ENCODE measurements at regions not wholly inside any gene's neighbourhood (a gene's known extent, or its start where the extent isn't known, plus 50 kb on each side); places are given as distances from the start of the nearest gene placed in this dataset.

DNA sequence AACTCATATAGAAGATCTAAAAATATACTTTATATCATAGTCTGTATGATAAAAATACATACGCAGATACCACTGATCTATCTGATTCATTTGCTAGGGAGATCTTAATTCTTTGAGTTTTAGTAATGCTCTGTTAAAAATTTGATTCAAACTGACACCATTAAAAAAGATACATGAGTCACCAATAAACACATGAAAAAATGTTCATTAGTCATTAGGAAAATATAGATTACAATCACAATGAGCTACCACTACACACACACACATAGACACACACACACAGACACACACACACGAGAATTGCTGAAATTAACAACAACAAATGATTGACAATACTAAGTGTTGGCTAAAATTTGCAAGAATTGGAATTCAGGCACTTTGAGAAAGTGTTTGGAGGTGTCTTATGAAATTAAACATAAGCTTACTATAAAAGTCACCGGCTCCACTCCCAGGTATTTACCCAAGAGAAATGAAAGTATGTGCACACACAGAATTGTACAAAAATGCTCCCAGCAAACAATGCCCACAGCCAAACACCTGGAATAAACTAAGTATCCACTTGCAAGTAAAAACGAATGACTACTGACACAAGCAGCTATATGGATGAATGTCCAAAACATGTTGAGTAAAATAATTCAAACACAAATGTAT is 117.7 kb upstream of the GGTLC1 start:
- DNase-seq (ENCODE audit: low read depth): no peak

DNA sequence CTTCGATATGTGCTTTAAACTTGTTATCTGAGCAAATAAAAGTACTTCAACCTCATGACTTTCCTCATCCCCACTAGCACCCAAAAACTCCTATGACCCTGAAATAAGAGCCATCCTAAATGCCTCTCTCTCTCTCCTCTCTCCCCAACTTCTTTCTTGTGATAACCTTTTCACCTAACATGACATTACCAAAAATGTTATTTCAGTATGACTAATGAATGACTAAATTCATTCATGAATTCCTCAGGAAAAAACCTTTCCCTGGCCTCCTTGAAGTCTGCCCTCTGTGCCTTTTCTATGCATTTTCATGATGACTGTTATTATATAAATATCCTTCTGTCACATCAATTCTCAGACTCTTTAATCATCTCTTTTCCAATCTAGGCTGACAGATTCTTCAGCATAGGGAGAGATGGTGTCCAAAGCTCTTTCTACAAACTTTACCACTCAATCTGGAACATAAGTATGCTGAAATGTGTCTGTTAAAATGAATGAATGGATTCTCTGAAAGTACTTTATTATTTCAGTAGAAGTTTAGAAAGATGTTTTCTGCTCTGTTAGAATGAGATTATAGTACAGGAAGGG is 114.3 kb upstream of the GGTLC1 start:
- DNase-seq (ENCODE audit: low read depth): no peak

DNA sequence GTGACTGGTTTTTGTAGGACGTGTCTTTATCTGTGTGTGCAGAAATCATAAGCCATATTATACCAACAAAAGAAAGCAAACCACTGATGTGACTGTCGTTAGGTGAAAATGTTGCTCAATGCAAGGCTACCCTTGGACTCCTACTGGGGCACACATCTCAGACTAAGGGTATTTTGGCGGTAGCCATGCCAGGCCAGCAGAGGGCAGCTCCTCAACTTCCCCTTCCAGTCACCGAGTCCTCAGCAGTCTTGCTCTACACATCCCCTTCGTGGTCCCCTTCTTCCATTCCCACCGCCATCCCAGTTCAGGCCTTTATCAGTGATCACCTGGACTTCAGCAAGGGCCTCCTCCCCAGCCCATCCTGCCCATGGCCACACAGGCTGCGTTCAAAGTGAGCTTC is 113.7 kb upstream of the GGTLC1 start:
- DNase-seq (ENCODE audit: low read depth): peak; percentile 8

DNA sequence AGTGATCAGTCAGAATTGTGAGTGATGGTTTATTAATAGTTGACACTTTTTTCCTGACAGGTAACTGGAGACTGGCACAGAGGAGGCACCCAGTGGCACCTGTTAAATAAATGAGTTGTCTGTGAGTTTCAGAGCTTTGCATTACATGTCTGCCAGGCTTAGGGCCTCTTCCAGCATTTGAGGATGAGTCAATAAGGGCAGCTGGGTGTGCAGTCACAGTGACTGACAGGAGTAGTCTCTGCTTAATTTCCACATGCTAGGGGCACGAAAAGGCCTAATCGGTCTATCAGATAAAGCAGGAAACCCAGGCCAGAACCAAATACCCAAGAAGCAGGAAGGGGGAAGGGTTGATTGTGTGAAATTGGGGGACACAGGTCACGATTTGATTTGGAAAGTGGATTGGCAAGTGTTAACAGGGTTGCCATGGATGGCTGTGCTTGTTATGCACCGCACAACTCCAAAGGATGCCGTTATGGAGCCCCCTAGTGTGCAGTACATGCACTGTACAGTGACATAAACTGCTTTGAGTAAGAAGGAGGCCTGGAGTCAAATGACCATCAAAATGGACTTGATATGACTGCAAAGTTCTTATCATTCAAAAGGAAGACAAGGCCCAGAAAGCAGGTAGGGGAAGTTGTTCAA is 111.9 kb upstream of the GGTLC1 start:
- DNase-seq (ENCODE audit: low read depth): peak; percentile 27

DNA sequence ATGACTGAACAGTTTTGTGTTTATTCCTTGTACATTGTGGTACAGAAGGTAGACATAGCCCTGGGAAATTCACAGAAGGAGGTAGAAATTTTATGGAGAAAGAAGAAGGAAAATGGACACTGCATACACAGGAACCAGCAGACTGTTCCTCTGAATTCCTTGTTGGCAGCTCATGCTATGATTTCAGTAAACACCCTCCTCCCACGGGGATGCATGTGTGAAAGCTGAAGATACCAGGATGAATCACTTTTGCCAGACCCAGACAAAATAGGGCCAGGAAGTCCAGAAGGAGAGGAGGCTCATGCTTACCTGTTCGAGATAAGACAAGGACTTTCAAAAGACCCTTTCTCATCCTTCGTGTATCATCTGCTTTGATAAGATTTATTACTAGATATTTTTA is 110.3 kb upstream of the GGTLC1 start:
- DNase-seq (ENCODE audit: low read depth): no peak

DNA sequence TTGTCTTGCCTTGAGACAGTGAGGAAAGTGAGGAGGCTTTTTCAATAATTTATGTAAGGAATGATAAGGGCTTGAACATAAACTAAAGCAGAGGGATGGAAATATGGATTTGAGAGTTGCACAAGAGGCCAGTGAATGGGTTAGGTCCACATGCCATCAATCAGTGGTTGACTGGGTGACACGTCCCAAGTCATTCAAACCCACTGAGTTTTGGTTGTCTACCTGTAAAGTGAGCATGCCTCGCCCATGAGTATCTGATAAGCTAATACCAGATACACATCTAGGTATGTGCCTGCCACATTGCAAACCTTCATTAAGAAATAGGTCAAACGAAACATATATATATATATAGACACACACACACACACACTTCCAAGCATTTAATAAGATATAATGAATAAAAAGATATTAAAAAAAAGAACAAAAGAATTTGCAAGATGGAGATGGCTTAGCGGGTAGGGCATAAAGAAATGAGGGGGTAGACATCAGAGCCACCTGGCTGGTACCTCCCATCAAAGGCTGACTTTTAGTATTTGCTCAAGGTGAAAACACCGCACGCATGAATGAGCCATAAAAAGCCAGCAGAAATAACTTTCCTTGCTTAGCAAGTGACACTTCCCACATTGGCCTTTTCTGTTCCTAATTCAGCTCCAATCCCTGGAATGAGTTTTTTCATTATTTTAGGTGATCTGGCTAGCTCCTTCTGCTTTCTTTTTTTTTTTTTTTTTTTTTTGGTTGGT is 109.1 kb upstream of the GGTLC1 start:
- DNase-seq (ENCODE audit: low read depth): no peak

DNA sequence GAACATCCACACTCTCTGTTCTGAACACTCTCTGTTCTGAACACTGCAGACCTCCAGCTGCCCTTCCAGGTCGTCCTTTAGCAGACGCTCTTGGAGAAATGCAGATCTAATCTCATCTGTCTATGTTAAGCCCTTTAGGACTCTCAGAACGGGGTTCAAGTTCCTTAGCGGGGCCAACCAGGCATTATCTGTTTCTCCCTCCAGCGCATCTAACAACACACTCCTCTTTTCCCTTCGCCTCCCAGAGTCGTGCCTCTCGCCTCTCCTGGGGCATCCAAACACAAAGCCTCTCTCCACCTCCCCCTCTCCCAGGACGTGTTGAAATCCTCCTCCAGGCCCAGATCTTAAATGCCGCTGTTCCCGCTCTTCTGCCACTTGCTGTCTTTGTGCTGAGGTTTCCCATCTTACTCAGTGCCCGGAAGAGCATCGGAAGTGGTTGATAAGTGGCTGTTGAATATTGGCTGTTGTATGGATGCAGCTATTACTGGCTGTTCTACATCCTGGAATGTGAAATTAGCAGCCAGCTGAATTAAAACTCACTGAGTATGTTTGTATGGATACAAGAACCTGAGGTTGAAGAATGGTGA is 108.4 kb upstream of the GGTLC1 start:
- no peak for DNase-seq (ENCODE audit: low read depth)

DNA sequence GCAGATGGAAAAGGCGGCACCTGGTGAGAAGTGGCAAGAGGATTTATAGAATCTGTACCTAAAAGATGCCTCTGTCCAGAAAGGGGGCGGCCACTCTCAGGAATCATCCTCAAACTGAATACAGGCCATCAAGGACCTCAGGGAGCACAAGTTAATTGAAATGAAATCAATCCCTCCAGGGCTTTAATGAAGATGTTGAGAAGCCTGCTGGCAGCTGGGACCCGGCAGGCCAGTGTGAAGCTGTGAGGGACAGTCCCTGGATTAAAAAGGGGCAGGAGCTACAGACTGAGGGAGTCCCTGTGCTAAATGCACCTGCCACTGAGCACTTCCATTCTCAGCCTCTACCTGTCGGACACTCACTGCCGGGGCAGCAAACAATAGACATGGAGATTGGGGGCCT is 107.7 kb upstream of the GGTLC1 start:
- no peak for DNase-seq (ENCODE audit: low read depth)

DNA sequence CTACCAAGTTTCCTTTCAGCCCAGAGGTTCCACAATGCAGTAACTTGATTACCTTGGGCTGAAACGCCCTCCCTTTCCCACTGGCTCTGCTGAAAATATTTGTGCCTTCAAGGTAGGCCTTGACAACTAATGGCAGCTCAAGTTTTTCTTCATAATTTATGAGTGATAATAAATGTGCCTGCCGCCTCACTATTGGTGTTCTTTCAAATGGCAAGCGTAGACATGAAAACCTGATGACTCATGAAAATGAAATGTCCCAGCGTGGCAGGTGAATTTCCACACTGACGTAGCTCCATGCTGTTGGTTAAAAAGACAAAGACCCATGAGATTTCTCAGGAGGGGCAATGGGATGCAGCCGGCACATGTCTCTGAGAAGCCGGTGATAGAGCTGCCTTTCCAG is 107.2 kb upstream of the GGTLC1 start:
- no peak for DNase-seq (ENCODE audit: low read depth)

DNA sequence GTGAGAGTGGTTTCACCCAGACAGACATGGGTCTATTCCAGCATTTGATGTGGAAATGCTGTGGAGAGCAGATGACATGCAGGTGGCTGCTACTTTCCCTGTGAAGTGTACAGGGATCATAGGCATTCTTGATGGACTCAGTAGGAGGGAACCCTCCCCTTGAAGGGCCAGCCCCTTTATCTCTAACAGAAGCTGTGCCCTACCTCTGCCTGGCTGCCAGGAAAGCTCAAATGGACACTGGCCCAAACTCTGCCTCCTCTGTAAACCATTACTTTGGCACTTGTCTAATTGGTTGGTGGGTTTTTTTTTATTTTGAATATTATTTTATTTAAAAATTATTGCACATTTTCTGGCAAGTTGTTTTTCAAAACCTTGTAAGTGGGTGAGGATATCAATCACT is 106.7 kb upstream of the GGTLC1 start:
- no peak for DNase-seq (ENCODE audit: low read depth)

DNA sequence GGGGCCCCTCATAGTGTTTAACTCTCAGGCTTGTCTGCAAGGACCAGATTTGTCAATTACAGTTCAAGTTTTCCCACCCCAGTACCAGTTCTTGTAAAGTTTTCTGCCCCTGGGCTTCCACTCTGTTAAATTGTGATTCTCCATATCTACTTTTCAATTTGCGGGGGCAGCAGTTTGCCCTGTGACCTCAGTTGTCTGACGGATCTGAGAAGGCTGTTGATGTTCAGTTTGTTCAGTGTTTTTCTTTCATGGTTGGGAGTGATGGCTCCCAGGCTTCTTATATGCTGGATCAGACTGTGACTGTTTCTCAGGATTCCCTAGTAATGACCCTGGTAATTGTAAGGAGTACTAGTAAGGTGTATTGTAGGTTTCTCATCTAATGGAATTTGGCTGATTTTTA is 101.0 kb upstream of the GGTLC1 start:
- DNase-seq (ENCODE audit: low read depth): no peak

DNA sequence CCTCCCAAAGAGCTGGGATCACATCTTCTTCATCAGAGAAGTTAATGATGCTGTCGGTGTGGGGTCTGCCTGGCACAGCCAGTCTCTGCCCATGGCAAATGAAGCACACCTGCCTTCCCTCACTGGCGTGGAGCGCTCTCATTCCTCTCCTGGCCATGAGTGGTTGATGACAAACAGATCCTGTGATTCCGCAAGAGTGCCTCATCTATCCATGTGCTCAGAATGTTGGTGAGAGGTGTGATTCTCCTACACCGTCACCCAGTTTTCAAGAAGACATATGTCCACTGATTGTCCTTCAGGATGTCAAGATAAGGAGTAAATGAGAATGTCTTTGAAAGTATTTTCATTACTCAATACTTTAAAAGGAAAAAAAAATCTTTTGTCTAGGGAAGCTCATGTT is 97.5 kb upstream of the GGTLC1 start:
- no peak for DNase-seq (ENCODE audit: low read depth)

DNA sequence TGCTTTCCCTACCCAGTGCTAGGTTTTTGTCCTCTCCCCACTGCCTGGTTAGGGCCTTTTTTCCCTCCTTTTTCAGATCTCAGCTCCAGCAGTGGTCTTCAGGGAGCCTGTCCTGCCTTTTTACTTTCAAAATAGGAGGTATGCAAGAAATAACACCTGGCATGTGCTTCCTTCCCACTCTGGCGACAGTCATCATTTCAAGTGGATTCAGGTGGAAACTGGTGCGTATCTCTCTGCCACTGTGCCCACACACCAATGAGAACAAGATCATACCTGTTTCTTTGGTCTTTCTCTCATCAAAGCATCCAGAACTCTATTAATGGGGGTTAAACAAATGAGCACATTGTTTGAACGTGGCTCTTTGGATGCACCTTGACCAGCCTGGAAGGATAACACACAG is 95.7 kb upstream of the GGTLC1 start:
- no peak for DNase-seq (ENCODE audit: low read depth)

DNA sequence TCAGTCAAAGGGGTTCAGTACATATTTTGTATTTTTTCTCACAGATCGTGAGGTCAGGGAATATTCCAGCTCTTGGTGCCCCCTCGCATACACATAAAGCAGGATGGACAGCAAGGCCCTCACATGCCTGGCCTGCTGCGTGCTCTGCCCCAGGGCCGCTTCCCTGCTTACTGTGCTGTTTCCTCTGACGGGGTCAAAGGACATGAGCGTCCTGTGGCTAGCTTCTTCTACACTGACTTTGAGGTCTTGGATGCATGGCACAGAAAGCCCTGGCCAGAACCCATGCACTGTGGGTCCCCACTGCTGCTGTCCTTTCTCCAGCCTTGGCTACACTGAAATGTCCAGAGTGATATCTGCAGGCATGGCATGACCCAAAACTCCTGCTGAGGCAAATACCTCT is 92.5 kb upstream of the GGTLC1 start:
- no peak for DNase-seq (ENCODE audit: low read depth)

DNA sequence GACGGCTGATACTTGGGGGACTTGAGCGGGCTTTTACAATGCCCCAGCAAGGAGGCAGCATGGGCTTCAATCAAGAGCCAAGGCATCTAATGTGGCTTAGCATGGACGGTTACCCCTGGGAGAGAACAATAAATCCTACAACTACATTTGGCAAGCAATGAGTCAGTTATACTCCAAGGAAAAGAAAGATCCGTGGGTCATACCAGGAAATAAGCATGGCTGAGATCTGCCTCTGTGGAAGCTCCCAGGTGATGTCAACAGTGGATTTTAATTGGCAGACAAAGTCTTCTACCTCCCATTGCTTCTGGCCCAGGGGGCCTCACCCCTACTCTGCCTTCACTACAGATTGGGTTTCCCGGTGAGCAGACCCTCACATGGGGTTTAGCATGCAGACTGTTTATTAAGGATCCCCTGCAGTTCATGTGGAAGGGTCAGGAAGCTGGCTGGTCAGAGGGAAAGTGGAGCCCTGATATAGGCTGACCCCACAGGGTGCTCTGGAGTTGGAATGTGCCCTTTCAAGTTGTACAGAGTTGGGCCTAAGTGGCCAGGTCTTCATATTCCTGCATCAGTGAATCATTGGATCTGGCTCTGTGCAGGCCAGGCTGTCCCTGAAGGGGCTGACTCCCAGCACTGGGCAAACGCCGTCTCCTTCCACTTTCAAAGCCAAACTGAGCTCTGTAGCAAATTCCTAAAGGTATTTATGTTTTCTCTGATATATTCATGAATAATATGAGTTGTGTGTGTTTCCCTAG is 91.3 kb upstream of the GGTLC1 start:
- no peak for DNase-seq (ENCODE audit: low read depth)

DNA sequence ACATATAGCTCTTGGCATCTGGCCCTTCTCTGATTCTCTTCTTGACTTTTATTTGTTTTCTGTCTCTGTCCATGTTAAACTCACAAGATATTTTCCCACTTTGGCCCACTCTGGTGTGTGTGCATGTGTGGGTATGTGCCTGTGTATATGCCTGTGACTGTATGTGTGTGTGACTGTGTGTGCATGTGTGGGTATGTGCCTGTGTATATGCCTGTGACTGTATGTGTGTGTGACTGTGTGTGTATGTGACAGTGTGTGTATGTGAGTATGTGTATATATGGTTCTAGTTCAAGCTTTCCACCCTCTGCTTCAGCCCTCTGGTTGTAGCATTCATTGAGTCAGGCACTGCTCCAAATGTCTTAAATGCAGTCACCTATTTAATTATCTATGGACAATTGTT is 88.6 kb upstream of the GGTLC1 start:
- no peak for DNase-seq (ENCODE audit: low read depth)

DNA sequence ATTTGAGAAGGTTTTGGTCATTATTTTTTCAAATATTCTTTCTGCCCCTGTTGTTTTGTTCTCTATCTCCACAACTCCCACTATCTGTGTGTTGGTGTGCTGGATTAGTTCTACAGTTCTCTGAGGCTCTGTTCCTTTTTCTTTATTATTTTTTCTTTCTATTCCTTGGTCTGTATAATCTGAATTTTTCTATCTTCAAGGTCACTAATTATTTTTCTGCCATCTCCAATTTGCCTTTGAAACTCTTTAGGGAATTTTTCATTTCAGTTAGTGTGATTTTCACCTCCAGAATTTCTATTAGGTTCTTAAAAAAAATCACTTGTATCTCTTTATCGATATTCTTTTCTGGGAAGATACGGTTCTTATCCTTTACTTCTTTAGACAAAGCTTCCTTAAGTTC is 82.1 kb upstream of the GGTLC1 start:
- no peak for DNase-seq (ENCODE audit: low read depth)

DNA sequence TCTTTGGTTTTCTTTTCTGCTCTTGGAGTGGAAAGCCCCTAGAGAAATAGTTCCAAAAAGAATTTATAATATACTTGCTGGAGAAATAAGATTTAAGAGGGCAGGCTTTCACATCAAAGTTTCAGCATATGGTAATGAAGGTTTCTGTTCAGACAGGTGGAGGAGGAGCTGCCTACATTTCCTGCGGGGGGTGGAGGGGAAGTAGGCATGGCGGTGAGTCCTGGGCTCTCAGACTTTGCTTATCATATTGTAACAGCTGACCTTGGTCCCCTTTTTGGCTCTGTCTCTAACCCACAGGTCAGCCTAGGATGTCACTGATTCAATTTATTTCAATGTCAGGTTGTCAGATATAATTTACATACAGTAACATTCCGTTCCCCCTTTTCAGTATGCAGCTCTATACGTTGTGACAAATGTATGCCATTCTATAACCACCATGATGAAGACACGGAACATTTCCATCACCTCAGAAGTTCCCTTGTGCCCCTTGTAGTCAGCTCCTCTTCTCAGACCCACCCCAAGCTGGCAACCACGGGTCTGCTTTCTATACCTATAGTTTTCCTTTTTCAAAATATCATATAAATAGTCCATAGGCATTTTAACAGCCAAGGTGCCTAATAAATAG is 77.6 kb upstream of the GGTLC1 start:
- DNase-seq (ENCODE audit: low read depth): no peak

DNA sequence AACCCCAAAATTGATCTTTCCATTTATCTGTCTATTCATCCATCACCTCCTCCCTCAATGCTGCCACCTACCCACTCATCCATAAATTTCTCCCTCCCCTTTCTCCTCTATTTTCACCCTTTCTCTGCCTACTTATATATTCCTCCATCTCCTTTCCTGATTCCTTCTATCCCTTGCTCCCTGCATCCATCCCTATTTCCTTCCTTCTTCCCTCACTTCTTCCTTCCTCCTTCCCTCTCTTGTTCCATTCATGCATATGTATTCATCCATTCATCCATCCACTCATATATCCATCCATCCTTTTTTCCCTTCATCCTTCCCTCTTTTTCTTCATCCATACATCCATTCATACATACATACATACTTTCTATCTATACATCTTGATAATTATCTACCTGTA is 76.3 kb upstream of the GGTLC1 start:
- DNase-seq (ENCODE audit: low read depth): no peak

DNA sequence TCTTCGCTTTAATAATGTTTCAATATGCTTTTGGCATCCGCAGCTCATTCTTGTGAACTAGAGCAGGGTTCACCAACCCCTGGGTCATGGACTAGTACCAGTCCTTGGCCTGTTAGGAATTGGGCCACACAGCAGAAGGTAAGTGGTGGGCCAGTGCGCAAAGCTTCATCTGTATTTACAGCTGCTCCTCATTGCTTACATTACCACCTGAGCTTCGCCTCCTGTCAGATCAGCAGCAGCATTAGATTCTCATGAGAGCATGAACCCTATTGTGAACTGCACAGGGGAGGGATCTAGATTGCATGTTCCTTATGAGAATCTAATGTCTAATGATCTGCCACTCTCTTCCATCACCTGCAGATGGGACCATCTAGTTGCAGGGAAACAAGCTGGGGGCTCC is 75.5 kb upstream of the GGTLC1 start:
- DNase-seq (ENCODE audit: low read depth): no peak

DNA sequence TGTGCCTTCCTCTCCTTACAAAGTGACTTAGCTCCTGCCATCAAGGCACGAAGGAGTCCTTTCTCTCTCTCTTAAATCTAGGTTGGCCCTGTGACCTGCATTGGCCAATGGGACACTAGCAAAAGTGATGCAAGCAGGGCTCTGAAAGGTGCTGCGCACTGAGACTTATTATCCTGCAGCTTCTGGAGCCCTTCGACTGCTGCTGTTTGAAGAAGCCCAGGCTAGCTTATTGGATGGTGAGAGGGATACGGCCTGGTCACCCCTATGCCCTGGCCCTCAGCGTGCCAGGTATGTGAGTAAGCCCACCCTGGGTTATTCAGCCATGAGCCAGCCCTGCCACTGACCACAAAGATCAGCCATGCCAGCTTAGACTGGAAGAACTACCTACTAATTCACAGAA is 74.5 kb upstream of the GGTLC1 start:
- DNase-seq (ENCODE audit: low read depth): no peak
